UCSD-AML1 (cell line): ENCODE measurements at regions not wholly inside any gene's neighbourhood (a gene's known extent, or its start where the extent isn't known, plus 50 kb on each side); places are given as distances from the start of the nearest gene placed in this dataset.

Experiments
- DNase-seq: peaks from one replicate; lab custom pipeline; 2025; ENCODE audit not compliant: unreplicated experiment; lab: John Stamatoyannopoulos, UW

- DNase-seq: no peak
These were observed 49.8 kb upstream of the XYLT1 start for GRCh38 chr16:17520561-17520960.
